ENCODE measurements at regions not wholly inside any gene's neighbourhood (a gene's known extent, or its start where the extent isn't known, plus 50 kb on each side); places are given as distances from the start of the nearest gene placed in this dataset.

- CTCF ChIA-PET, result interaction anchor here (1.1 to 1.2 kb wide), 2 partner anchors 9 to 321 kb away, joined by 3 read pairs; no protein-coding TSS in a partner anchor
- H3K36me3 ChIP-seq (ENCODE audit: control insufficient read depth, insufficient read depth, low read length), result no peaks in the 10 kb centered on the region
- no peaks in the 10 kb centered on the region for H3K27me3 ChIP-seq (ENCODE audit: control insufficient read depth, insufficient read depth, low read length)
- POLR2A ChIA-PET, result no interaction called here
- no peak overlapping the region for H3K4me3 ChIP-seq (ENCODE audit: low read depth, low read length)
- DNase-seq (ENCODE audit: low read depth), result no peak
- no peak for TF ChIP-seq CTCF (IDR thresholded peaks at IDR 0.05; ENCODE audit: insufficient read depth, low read depth, low read length)
Observed at GRCh38 chr5:114001076-114001475, 360.8 kb upstream of the KCNN2 start.

- no peaks in the 10 kb centered on the region for H3K36me3 ChIP-seq (ENCODE audit: control insufficient read depth, insufficient read depth, low read length)
- ChIA-PET POLR2A (no interaction called here), CTCF (no interaction called here)
- no peak for TF ChIP-seq CTCF (IDR thresholded peaks at IDR 0.05; ENCODE audit: insufficient read depth, low read depth, low read length)
- H3K27me3 ChIP-seq (ENCODE audit: control insufficient read depth, insufficient read depth, low read length), result no peaks in the 10 kb centered on the region
- no peak overlapping the region for H3K4me3 ChIP-seq (ENCODE audit: low read depth, low read length)
- no peak for DNase-seq (ENCODE audit: low read depth)
Observed at GRCh38 chr5:114006582-114006981, 355.3 kb upstream of the KCNN2 start.

GRCh38 chr5:114007678-114008077 lies 354.2 kb upstream of the KCNN2 start:
- H3K36me3 ChIP-seq (ENCODE audit: control insufficient read depth, insufficient read depth, low read length), result no peaks in the 10 kb centered on the region
- no peak for DNase-seq (ENCODE audit: low read depth)
- TF ChIP-seq CTCF (IDR thresholded peaks at IDR 0.05; ENCODE audit: insufficient read depth, low read depth, low read length), result no peak
- ChIA-PET POLR2A (no interaction called here), CTCF (no interaction called here)
- no peak overlapping the region for H3K4me3 ChIP-seq (ENCODE audit: low read depth, low read length)
- no peaks in the 10 kb centered on the region for H3K27me3 ChIP-seq (ENCODE audit: control insufficient read depth, insufficient read depth, low read length)

GRCh38 chr5:114010362-114010761 lies 351.5 kb upstream of the KCNN2 start:
- no peaks in the 10 kb centered on the region for H3K27me3 ChIP-seq (ENCODE audit: control insufficient read depth, insufficient read depth, low read length)
- peak; percentile 30 for DNase-seq (ENCODE audit: low read depth)
- H3K4me3 ChIP-seq (ENCODE audit: low read depth, low read length), result no peak overlapping the region
- H3K36me3 ChIP-seq (ENCODE audit: control insufficient read depth, insufficient read depth, low read length), result no peaks in the 10 kb centered on the region
- TF ChIP-seq CTCF (IDR thresholded peaks at IDR 0.05; ENCODE audit: insufficient read depth, low read depth, low read length), result no peak
- ChIA-PET CTCF (no interaction called here), POLR2A (interaction anchor here (0.6 kb wide), 1 partner anchor 381 kb away, joined by 3 read pairs; no protein-coding TSS in a partner anchor)

GRCh38 chr5:114018186-114018585 lies 343.7 kb upstream of the KCNN2 start:
- Histone ChIP-seq H3K27me3 (ENCODE audit: control insufficient read depth, insufficient read depth, low read length) (no peaks in the 10 kb centered on the region), H3K36me3 (ENCODE audit: control insufficient read depth, insufficient read depth, low read length) (no peaks in the 10 kb centered on the region), H3K4me3 (ENCODE audit: low read depth, low read length) (no peak overlapping the region)
- CTCF ChIA-PET, result interaction anchor here (2.6 kb wide), 1 partner anchor 432 kb away, joined by 12 read pairs; no protein-coding TSS in a partner anchor
- TF ChIP-seq CTCF (IDR thresholded peaks at IDR 0.05; ENCODE audit: insufficient read depth, low read depth, low read length), result peak; percentile 38; the same call in 1 of the 2 replicates
- DNase-seq (ENCODE audit: low read depth), result no peak
- POLR2A ChIA-PET, result no interaction called here

Measured in BJ (cell line).